Kidney (tissue), 13 donors: ENCODE measurements at regions not wholly inside any gene's neighbourhood (a gene's known extent, or its start where the extent isn't known, plus 50 kb on each side); places are given as distances from the start of the nearest gene placed in this dataset.

Experiments
- DNase-seq, 5 donors: peaks; one replicate each; pipeline ENCODE4 v3.0.0-alpha.2; 2013 to 2020
- FAIRE-seq: peaks from 2 replicates; lab custom pipeline; 2012; peaks lifted over from hg19 to GRCh38; lab: Jason Lieb, UNC
- H3K27ac ChIP-seq, 2 donors: one replicate each; pipeline ENCODE4 v1.7.0; 2013; ENCODE audit warnings: low read depth in 2 of 2, low read length in 2 of 2, inconsistent platforms in 1 of 2
- H3K27me3 ChIP-seq: one replicate; pipeline ENCODE4 v1.7.1; 2013; ENCODE audit warnings: low read length, inconsistent platforms; ENCODE audit not compliant: control insufficient read depth, insufficient read depth
- H3K36me3 ChIP-seq, 3 donors: one replicate each; pipeline versions ENCODE4 v1.7.0 to v1.7.1; 2013; ENCODE audit warnings: low read length in 3 of 3, control low read depth in 1 of 3, inconsistent platforms in 1 of 3; ENCODE audit not compliant: insufficient read depth in 3 of 3, control insufficient read depth in 2 of 3
- H3K4me1 ChIP-seq, 3 donors: one replicate each; pipeline versions ENCODE4 v1.7.0 to v1.7.1; 2013; ENCODE audit warnings: low read length in 3 of 3, inconsistent platforms in 1 of 3, low read depth in 1 of 3; ENCODE audit not compliant: control insufficient read depth in 2 of 3, insufficient read depth in 2 of 3
- H3K4me3 ChIP-seq, 3 donors: one replicate each; pipeline versions ENCODE4 v1.7.0 to v1.8.1; 2013; ENCODE audit warnings: low read length in 3 of 3, control low read depth in 1 of 3, inconsistent platforms in 1 of 3
- H3K9ac ChIP-seq, 3 donors: one replicate each; pipeline versions ENCODE4 v1.7.0 to v1.7.1; 2013; ENCODE audit warnings: low read length in 3 of 3, control low read depth in 1 of 3, inconsistent platforms in 1 of 3
- H3K9me3 ChIP-seq, 3 donors: one replicate each; pipeline versions ENCODE4 v1.7.0 to v1.7.1; 2013; ENCODE audit warnings: low read length in 3 of 3, control low read depth in 1 of 3, inconsistent platforms in 1 of 3; ENCODE audit not compliant: control insufficient read depth in 2 of 3, insufficient read depth in 1 of 3
- CTCF ChIP-seq: IDR thresholded peaks from 3 replicates; pipeline ENCODE4 v1.5.1; 2012; ENCODE audit warnings: mild to moderate bottlenecking, moderate library complexity, borderline replicate concordance; ENCODE audit not compliant: insufficient read depth; ENCODE audit errors: extremely low read depth
- intact Hi-C: fragments of 100-400 bp; cut with DNase I; formaldehyde crosslinking; loops from one replicate; pipeline ENCODE4 v1.11.1; 2022
- donor health status: control.
- donor health status: control.
- donor health status: control.
- donor health status: control.
- donor health status: control.
- donor health status: DM: yes; HTN: yes; CAD: no.
- donor health status: Normal renal cell carcinoma (clear cell type).

GRCh38 chr4:3351997-3352396, 59.2 kb downstream of the RGS12 start:
- Histone ChIP-seq H3K27me3 (no peaks in the 10 kb centered on the region), H3K9ac (no peak overlapping the region), H3K4me1 (no peaks in the 10 kb centered on the region), H3K36me3 (no peaks in the 10 kb centered on the region), H3K9me3 (no peaks in the 10 kb centered on the region), H3K4me3 (no peak overlapping the region), H3K27ac (no peak overlapping the region)
- FAIRE-seq (no peak), DNase-seq (no peak)
- intact Hi-C loops, result no loop called here
- TF ChIP-seq CTCF, result no peak

- Histone ChIP-seq H3K36me3 (no peaks in the 10 kb centered on the region), H3K27me3 (no peaks in the 10 kb centered on the region), H3K9ac (no peak overlapping the region), H3K4me1 (no peaks in the 10 kb centered on the region), H3K4me3 (no peak overlapping the region), H3K9me3 (no peaks in the 10 kb centered on the region), H3K27ac (no peak overlapping the region)
- TF ChIP-seq CTCF, result no peak
- no peak for DNase-seq
- FAIRE-seq, result no peak
- intact Hi-C loops, result no loop called here
These were observed 59.7 kb downstream of the RGS12 start for GRCh38 chr4:3352505-3352904.

- no peaks in the 10 kb centered on the region for H3K9me3 ChIP-seq
- H3K27ac ChIP-seq, result no peak overlapping the region
- H3K27me3 ChIP-seq, result no peaks in the 10 kb centered on the region
- no peak for TF ChIP-seq CTCF
- no peak overlapping the region for H3K9ac ChIP-seq
- H3K4me1 ChIP-seq, result no peaks in the 10 kb centered on the region
- DNase-seq (no peak), FAIRE-seq (no peak)
- intact Hi-C loops, result no loop called here
- H3K4me3 ChIP-seq, result no peak overlapping the region
- H3K36me3 ChIP-seq, result no peaks in the 10 kb centered on the region
These were observed 60.2 kb downstream of the RGS12 start for GRCh38 chr4:3352941-3353594.
